HG02981 (cell line): ENCODE measurements at regions not wholly inside any gene's neighbourhood (a gene's known extent, or its start where the extent isn't known, plus 50 kb on each side); places are given as distances from the start of the nearest gene placed in this dataset.
"Not testable (repeated sequence)": the region's sequence is repeated elsewhere in the genome, so short reads cannot be mapped to it uniquely, and the experiment has no call there.

Experiments used
- ATAC-seq: cut with Tn5 transposase; IDR thresholded peaks from one replicate; pipeline ENCODE4 v1.9.1; 2021; ENCODE audit warnings: mild to moderate bottlenecking, moderate library complexity; ENCODE audit not compliant: unreplicated experiment

- no peak for ATAC-seq
Measured at GRCh38 chr5:23718564-23718963, 211.2 kb downstream of the PRDM9 start.

GRCh38 chr5:23721336-23721735, 213.9 kb downstream of the PRDM9 start:
- peak; percentile 43 for ATAC-seq

GRCh38 chr5:23727271-23727670, 219.9 kb downstream of the PRDM9 start:
- ATAC-seq: no peak

DNA sequence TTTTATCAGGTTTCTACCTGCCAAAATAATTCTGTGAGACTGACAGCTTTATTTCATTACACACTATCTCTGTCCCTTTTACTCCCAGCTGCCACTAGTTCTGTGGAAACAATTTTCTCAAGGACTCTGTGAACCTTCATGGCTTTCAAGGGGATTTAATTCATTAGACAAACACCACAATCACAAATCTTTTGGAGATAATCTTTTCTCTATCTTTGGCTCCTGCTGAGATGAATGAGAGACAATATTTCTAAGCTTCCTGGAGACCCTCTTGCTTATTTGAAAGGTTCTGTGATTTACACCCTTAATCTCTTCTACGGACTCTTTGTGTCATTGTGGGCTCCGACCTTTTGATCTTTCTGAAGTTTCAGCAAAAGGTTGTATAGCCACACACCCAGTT, 222.6 kb downstream of the PRDM9 start:
- no peak for ATAC-seq

DNA sequence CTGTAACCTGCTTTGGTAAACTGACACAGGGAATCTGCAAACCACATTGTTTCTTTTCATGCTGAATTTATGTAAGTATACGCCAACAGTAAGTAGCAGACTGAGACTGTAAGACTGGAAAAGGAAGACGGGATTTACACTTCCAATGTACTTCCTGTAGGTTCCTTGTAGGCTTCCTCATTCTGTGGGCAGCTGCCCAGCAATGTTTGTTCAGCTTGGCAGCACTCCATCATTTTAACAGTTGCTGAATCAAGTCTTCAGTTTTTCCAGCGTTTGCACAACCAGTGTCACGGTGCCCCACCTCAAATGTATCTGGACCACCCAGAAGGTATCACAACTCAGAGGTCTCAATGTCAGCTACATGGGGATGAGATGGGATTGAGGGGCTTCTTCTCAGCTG, 232.6 kb downstream of the PRDM9 start:
- ATAC-seq: no peak

GRCh38 chr5:23742701-23743100, 235.3 kb downstream of the PRDM9 start:
- no peak for ATAC-seq

- ATAC-seq: no peak
Measured at GRCh38 chr5:23755906-23756305, 248.5 kb downstream of the PRDM9 start.

DNA sequence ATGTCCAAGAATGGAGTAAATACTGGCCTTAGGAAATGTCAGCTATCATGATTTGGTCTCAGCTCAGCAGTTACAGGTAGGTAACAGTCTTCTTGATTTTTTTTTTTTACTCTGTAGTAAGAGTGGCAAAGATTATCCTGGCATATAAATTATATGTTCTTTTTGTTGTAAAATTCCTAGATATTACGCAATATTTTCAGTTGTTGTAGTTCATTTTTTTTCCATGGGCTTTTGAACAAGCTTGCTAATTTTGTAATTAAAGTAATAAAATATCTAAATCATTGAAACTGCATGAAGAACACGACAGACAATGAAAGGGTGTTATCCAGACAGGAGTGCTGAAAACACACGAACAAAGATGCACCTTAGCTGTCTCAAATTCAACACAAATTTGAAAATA, 249.4 kb downstream of the PRDM9 start:
- ATAC-seq: no peak

GRCh38 chr5:23763170-23763569, 255.8 kb downstream of the PRDM9 start:
- ATAC-seq: no peak

- no peak for ATAC-seq
Measured at GRCh38 chr5:23776684-23777083, 269.3 kb downstream of the PRDM9 start.

GRCh38 chr5:23800307-23800706, 292.9 kb downstream of the PRDM9 start:
- not testable (repeated sequence) for ATAC-seq

- ATAC-seq: no peak
Measured at GRCh38 chr5:23820765-23821471, 313.5 kb downstream of the PRDM9 start.

- ATAC-seq: no peak
Measured at GRCh38 chr5:23823521-23823920, 316.1 kb downstream of the PRDM9 start.

GRCh38 chr5:23825196-23825595, 317.8 kb downstream of the PRDM9 start:
- ATAC-seq: no peak

DNA sequence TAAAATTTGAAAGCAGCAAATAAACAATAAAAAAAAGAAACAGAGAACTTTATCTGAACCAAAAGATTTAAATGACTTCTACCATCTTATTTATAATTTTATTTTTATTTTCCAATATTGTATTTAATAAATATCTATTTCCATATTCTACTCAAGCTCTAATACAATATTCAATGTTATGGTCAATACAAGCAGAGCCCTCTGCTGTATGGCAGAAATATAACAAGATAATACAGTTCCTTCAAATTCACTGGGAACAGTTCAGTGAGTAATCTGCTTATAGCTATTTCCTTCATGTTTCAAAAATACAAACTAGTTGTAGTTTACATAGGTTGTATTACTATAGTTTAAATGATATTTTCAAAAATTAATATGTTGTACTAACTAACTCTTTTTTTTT, 332.7 kb downstream of the PRDM9 start:
- no peak for ATAC-seq

DNA sequence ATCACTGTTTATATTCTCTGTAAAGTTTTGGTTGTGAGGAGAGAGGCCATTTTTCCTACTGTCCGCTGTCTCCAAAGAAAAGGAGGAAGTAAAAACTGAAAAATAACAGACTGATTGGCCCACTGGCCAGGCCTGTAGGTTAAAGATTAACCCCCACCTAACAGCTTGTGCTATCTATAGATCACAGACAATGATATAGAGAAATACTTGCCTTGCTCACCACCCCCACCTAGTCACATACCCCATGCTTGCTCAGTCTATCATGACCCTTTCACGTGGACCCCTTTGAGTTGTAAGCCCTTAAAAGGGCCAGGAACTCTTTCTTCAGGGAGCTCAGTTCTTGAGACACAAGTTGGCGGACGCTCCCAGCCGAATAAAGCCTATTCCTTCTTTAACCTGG, 357.4 kb downstream of the PRDM9 start:
- ATAC-seq: no peak

GRCh38 chr5:23877847-23878246, 370.4 kb downstream of the PRDM9 start:
- ATAC-seq: no peak

DNA sequence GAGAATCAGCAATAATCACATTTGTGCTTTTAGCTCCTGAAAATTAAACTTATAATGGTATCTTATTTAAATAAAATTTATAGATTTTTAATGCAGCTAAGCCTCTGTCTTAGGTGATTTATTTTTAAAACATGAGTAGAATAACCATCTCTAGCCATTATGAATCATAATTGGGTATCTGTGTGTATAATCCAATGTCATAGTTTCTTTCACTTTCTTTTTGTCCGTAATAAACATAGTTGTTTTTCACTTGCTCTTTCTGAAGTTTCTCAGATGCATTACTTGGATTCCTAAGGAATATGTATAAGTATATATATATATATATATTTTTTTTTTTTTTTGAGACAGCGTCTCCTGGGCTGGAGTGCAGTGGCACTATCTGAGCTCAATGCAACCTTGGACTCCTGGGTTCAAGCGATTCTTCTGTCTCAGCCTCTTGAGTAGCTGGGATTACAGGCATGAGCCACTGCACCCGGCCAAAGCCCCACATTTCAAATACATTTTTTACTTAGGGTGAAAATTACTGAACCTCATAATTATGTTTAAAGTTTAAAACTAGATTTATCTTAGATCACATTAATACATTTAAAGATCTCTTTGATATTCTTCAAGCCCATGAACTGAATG, 377.1 kb downstream of the PRDM9 start:
- no peak for ATAC-seq

GRCh38 chr5:23893561-23893960, 386.2 kb downstream of the PRDM9 start:
- ATAC-seq: no peak

GRCh38 chr5:23895614-23896013, 388.2 kb downstream of the PRDM9 start:
- no peak for ATAC-seq

DNA sequence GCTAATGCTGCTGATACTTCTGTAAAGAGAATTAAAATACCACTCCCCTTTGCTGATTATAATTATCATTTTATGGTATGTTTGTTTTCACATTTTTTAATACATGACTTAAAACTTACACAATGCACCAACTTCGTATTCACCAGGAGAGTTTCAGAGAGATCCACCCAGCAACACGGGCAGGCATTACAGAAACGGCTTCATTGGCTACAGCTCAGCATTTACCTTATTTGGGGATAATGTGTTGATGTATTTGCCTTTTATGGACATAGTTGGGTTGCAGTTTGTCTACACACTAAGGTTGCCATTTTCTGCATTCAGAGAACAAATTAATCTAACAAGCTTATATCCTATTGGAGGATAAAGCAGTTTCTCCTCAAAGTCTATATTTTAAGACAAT, 423.6 kb downstream of the PRDM9 start:
- ATAC-seq: no peak

- not testable (repeated sequence) for ATAC-seq
Measured at GRCh38 chr5:23951261-23951928, 444.0 kb downstream of the PRDM9 start.
